IMR-90 (cell line): ENCODE measurements at regions not wholly inside any gene's neighbourhood (a gene's known extent, or its start where the extent isn't known, plus 50 kb on each side); places are given as distances from the start of the nearest gene placed in this dataset.

Experiments
- ATAC-seq: fragments of 200-7000 bp; cut with Tn5 transposase; 2 replicates; pipeline ENCODE4 v1.9.1; 2020; ENCODE audit warnings: low read depth, mild to moderate bottlenecking, moderate library complexity
- BruUV-seq: library from RNA; stranded (reverse); fragments of 400-500 nt; replicated peaks from 2 replicates; lab custom pipeline; 2021; lab: Mats Ljungman, UMichigan
- CTCF ChIA-PET: fragments of 300-600 bp; formaldehyde crosslinking; extraction: SDS; loops from one replicate; lab custom pipeline; 2021; ENCODE audit warnings: antibody characterized with exemption; lab: Yijun Ruan, JAX
- POLR2A ChIA-PET: fragments of 300-600 bp; sonication (Branson Sonifier 250); formaldehyde crosslinking; loops from one replicate; lab custom pipeline; 2022; ENCODE audit warnings: antibody characterized with exemption; ENCODE audit not compliant: unreplicated experiment; lab: Charles Lee
- DNase-seq: peaks from one replicate; pipeline ENCODE4 v3.0.0; 2013
- H2AFZ ChIP-seq: replicated peaks from 2 replicates; pipeline ENCODE3; 2013; ENCODE audit warnings: low read length, mild to moderate bottlenecking; ENCODE audit not compliant: poor library complexity
- H2AK5ac ChIP-seq: 2 replicates; pipeline ENCODE4 v1.6.1; 2013; ENCODE audit warnings: low read depth, low read length, inconsistent platforms
- H2AK9ac ChIP-seq: replicated peaks from 2 replicates; pipeline ENCODE3; 2013; ENCODE audit warnings: mild to moderate bottlenecking, low read depth, low read length, moderate library complexity; ENCODE audit not compliant: poor library complexity
- H2BK120ac ChIP-seq: 2 replicates; pipeline ENCODE4 v1.6.1; 2013; ENCODE audit warnings: low read depth, low read length, inconsistent platforms
- H2BK15ac ChIP-seq: 3 replicates; pipeline ENCODE4 v1.6.1; 2013; ENCODE audit warnings: low read depth, low read length, inconsistent platforms
- H2BK20ac ChIP-seq: 2 replicates; pipeline ENCODE4 v1.6.1; 2013; ENCODE audit warnings: low read depth, mild to moderate bottlenecking, inconsistent platforms, low read length, moderate library complexity
- H2BK5ac ChIP-seq: 2 replicates; pipeline ENCODE4 v1.6.1; 2013; ENCODE audit warnings: mild to moderate bottlenecking, low read depth, low read length, inconsistent platforms; ENCODE audit not compliant: poor library complexity, severe bottlenecking
- H3K14ac ChIP-seq: replicated peaks from 2 replicates; pipeline ENCODE4 v1.6.1; 2013; ENCODE audit warnings: low read depth, low read length, inconsistent platforms
- H3K18ac ChIP-seq: 2 replicates; pipeline ENCODE4 v1.6.1; 2013; ENCODE audit warnings: low read depth, low read length, control low read depth
- H3K23ac ChIP-seq: 2 replicates; pipeline ENCODE4 v1.6.1; 2013; ENCODE audit warnings: low read depth, low read length, inconsistent platforms
- H3K27ac ChIP-seq: 2 replicates; pipeline ENCODE4 v1.5.1; 2013; ENCODE audit warnings: mild to moderate bottlenecking, control low read depth, low read length; ENCODE audit not compliant: insufficient read depth
- H3K27me3 ChIP-seq: 2 replicates; pipeline ENCODE4 v1.6.1; 2013; ENCODE audit warnings: low read length; ENCODE audit not compliant: control insufficient read depth, insufficient read depth
- H3K36me3 ChIP-seq: 2 replicates; pipeline ENCODE4 v1.6.1; 2013; ENCODE audit warnings: low read length, mixed read lengths; ENCODE audit not compliant: control insufficient read depth, insufficient read depth
- H3K4ac ChIP-seq: 2 replicates; pipeline ENCODE4 v1.6.1; 2013; ENCODE audit warnings: low read depth, low read length, inconsistent platforms
- H3K4me1 ChIP-seq: 2 replicates; pipeline ENCODE4 v1.6.1; 2013; ENCODE audit warnings: low read length, mixed read lengths; ENCODE audit not compliant: control insufficient read depth, insufficient read depth
- H3K4me2 ChIP-seq: 2 replicates; pipeline ENCODE4 v1.6.1; 2013; ENCODE audit warnings: low read depth, mild to moderate bottlenecking, control low read depth, low read length, moderate library complexity
- H3K4me3 ChIP-seq: 2 replicates; pipeline ENCODE4 v1.5.1; 2013; ENCODE audit warnings: low read depth, mild to moderate bottlenecking, control low read depth, low read length, moderate library complexity; ENCODE audit not compliant: insufficient read depth
- H3K56ac ChIP-seq: 2 replicates; pipeline ENCODE4 v1.6.1; 2013; ENCODE audit warnings: low read length, inconsistent platforms; ENCODE audit not compliant: insufficient read depth; ENCODE audit errors: extremely low read depth
- H3K79me1 ChIP-seq, 2 experiments: 2 replicates each; pipeline ENCODE4 v1.6.1; 2013; ENCODE audit warnings: low read length in 2 of 2, inconsistent platforms in 1 of 2, low read depth in 1 of 2
- H3K9ac ChIP-seq: 2 replicates; pipeline ENCODE4 v1.6.1; 2013; ENCODE audit warnings: low read depth, low read length, control low read depth
- H3K9me1 ChIP-seq: 2 replicates; pipeline ENCODE4 v1.6.1; 2013; ENCODE audit warnings: low read length, inconsistent platforms; ENCODE audit not compliant: insufficient read depth
- H3K9me3 ChIP-seq: 2 replicates; pipeline ENCODE4 v1.6.1; 2013; ENCODE audit warnings: low read length; ENCODE audit not compliant: control insufficient read depth, insufficient read depth
- H4K20me1 ChIP-seq: 2 replicates; pipeline ENCODE4 v1.6.1; 2013; ENCODE audit warnings: low read length, inconsistent platforms; ENCODE audit not compliant: insufficient read depth
- H4K5ac ChIP-seq: 2 replicates; pipeline ENCODE4 v1.6.1; 2013; ENCODE audit warnings: mild to moderate bottlenecking, low read depth, low read length, control low read depth
- H4K8ac ChIP-seq, 2 experiments: 2 replicates each; pipeline ENCODE4 v1.6.1; 2013; ENCODE audit warnings: low read depth in 2 of 2, low read length in 2 of 2, control low read depth in 1 of 2, inconsistent platforms in 1 of 2
- H4K91ac ChIP-seq: 2 replicates; pipeline ENCODE4 v1.6.1; 2013; ENCODE audit warnings: low read depth, low read length, inconsistent platforms; ENCODE audit not compliant: insufficient read depth
- BHLHE40 ChIP-seq: fragments of 150-350 bp; IDR thresholded peaks from 2 replicates; pipeline ENCODE4 v1.6.1; 2016; ENCODE audit warnings: mild to moderate bottlenecking, low read depth, low read length
- CEBPB ChIP-seq: IDR thresholded peaks from 2 replicates; pipeline ENCODE4 v1.6.1; 2012; ENCODE audit warnings: low read depth, low read length, improper control_type of control experiment
- CHD1 ChIP-seq: IDR thresholded peaks from 2 replicates; pipeline ENCODE4 v1.6.1; 2012; ENCODE audit warnings: low read depth, low read length, improper control_type of control experiment
- ELK1 ChIP-seq: fragments of 150-350 bp; IDR thresholded peaks from 2 replicates; pipeline ENCODE4 v1.6.1; 2016; ENCODE audit warnings: low read depth, mild to moderate bottlenecking, low read length, moderate library complexity, borderline replicate concordance
- FOS ChIP-seq: fragments of 150-350 bp; IDR thresholded peaks from 2 replicates; pipeline ENCODE4 v1.6.1; 2016; ENCODE audit warnings: low read depth, low read length
- MAFK ChIP-seq: IDR thresholded peaks from 2 replicates; pipeline ENCODE4 v1.6.1; 2012; ENCODE audit warnings: low read depth, low read length, improper control_type of control experiment
- MAZ ChIP-seq: IDR thresholded peaks from 2 replicates; pipeline ENCODE4 v1.6.1; 2012; ENCODE audit warnings: low read depth, mild to moderate bottlenecking, low read length, improper control_type of control experiment, moderate library complexity, borderline replicate concordance
- MXI1 ChIP-seq: IDR thresholded peaks from 2 replicates; pipeline ENCODE4 v1.6.1; 2012; ENCODE audit warnings: low read depth, mild to moderate bottlenecking, low read length, moderate library complexity, borderline replicate concordance
- NFE2L2 ChIP-seq: fragments of 150-350 bp; IDR thresholded peaks from 2 replicates; pipeline ENCODE4 v1.6.1; 2016; ENCODE audit warnings: low read depth, mild to moderate bottlenecking, low read length
- POLR2A ChIP-seq: IDR thresholded peaks from 2 replicates; pipeline ENCODE4 v1.6.1; 2012; ENCODE audit warnings: mild to moderate bottlenecking, low read depth, low read length
- RAD21 ChIP-seq: IDR thresholded peaks from 2 replicates; pipeline ENCODE4 v1.6.1; 2012; ENCODE audit warnings: low read length, improper control_type of control experiment
- RCOR1 ChIP-seq: IDR thresholded peaks from 2 replicates; pipeline ENCODE4 v1.6.1; 2012; ENCODE audit warnings: mild to moderate bottlenecking, low read length, improper control_type of control experiment; ENCODE audit not compliant: insufficient replicate concordance
- RFX5 ChIP-seq: IDR thresholded peaks from 2 replicates; pipeline ENCODE4 v1.8.0; 2012; ENCODE audit warnings: low read depth, mild to moderate bottlenecking, low read length, moderate library complexity
- SMC3 ChIP-seq: fragments of 150-350 bp; IDR thresholded peaks from 2 replicates; pipeline ENCODE4 v1.6.1; 2016; ENCODE audit warnings: low read depth, mild to moderate bottlenecking, antibody characterized with exemption, low read length, moderate library complexity
- USF2 ChIP-seq: fragments of 150-350 bp; IDR thresholded peaks from 2 replicates; pipeline ENCODE4 v1.6.1; 2017; ENCODE audit warnings: mild to moderate bottlenecking, antibody characterized with exemption, low read length, low read depth
- whole genome bisulfite sequencing, 2 experiments: methylation state at CpG; one replicate each; pipeline versions ENCODE4 v1.1.5 to v1.1.7; 2013; ENCODE audit warnings: missing lambda C conversion rate in 2 of 2; ENCODE audit not compliant: insufficient read length in 1 of 2; ENCODE audit errors: extremely low coverage in 2 of 2; 5-methylcytosine and 5-hydroxymethylcytosine counted together
- dilution Hi-C: fragments of 300-500 bp; cut with HindIII; formaldehyde crosslinking; loops from one replicate; pipeline ENCODE4 v1.14.3; 2018; ENCODE audit warnings: low sequenced_read_pairs; ENCODE audit not compliant: unreplicated experiment
- in situ Hi-C: fragments of 300-500 bp; cut with MboI; formaldehyde crosslinking; loops from 3 replicates; pipeline ENCODE4 v1.14.3; 2019; ENCODE audit warnings: low sequenced_read_pairs, inconsistent platforms, mixed read lengths
- intact Hi-C: fragments of 100-400 bp; cut with micrococcal nuclease; formaldehyde crosslinking; loops from 2 replicates; pipeline ENCODE4 v1.10.0; 2022
- TF ChIP-seq, protein P1 (sequence below): conservative IDR thresholded peaks from 2 replicates; pipeline ENCODE4 v1.5.1; 2012; ENCODE audit warnings: mild to moderate bottlenecking, low read depth, low read length, improper control_type of control experiment

GRCh38 chr18:30696201-30696600 is 346.3 kb downstream of the DSC3 start:
- Histone ChIP-seq H3K9me1 (no peaks in the 10 kb centered on the region), H3K14ac (no peak overlapping the region), H2AFZ (peak overlapping the region; percentile 29), H3K9ac (no peak overlapping the region), H4K8ac (no peak overlapping the region), H4K5ac (no peak overlapping the region), H3K4ac (no peak overlapping the region), H4K91ac (no peak overlapping the region), H2BK5ac (no peak overlapping the region), H2BK15ac (no peak overlapping the region), H3K4me2 (no peak overlapping the region), H3K23ac (no peak overlapping the region), H2AK9ac (no peak overlapping the region), H3K79me1 (no peaks in the 10 kb centered on the region), H3K9me3 (peaks cover 16% of the 10 kb centered on the region), H3K18ac (no peak overlapping the region), H3K4me3 (no peak overlapping the region), H2BK20ac (no peak overlapping the region), H2BK120ac (no peak overlapping the region), H3K56ac (no peak overlapping the region), H3K27ac (no peak overlapping the region), H3K27me3 (no peaks in the 10 kb centered on the region), H2AK5ac (no peak overlapping the region), H4K20me1 (no peaks in the 10 kb centered on the region), H3K36me3 (no peaks in the 10 kb centered on the region), H3K4me1 (no peaks in the 10 kb centered on the region)
- dilution Hi-C loops (no loop called here), in situ Hi-C loops (no loop called here), intact Hi-C loops (no loop called here)
- TF ChIP-seq NFE2L2: no peak
- TF ChIP-seq SMC3: no peak
- TF ChIP-seq ELK1: no peak
- TF ChIP-seq MAFK: no peak
- no peak for TF ChIP-seq CHD1
- TF ChIP-seq MXI1: no peak
- TF ChIP-seq BHLHE40: no peak
- no peak for TF ChIP-seq RCOR1
- TF ChIP-seq RAD21: no peak
- TF ChIP-seq, protein P1, sequence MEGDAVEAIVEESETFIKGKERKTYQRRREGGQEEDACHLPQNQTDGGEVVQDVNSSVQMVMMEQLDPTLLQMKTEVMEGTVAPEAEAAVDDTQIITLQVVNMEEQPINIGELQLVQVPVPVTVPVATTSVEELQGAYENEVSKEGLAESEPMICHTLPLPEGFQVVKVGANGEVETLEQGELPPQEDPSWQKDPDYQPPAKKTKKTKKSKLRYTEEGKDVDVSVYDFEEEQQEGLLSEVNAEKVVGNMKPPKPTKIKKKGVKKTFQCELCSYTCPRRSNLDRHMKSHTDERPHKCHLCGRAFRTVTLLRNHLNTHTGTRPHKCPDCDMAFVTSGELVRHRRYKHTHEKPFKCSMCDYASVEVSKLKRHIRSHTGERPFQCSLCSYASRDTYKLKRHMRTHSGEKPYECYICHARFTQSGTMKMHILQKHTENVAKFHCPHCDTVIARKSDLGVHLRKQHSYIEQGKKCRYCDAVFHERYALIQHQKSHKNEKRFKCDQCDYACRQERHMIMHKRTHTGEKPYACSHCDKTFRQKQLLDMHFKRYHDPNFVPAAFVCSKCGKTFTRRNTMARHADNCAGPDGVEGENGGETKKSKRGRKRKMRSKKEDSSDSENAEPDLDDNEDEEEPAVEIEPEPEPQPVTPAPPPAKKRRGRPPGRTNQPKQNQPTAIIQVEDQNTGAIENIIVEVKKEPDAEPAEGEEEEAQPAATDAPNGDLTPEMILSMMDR: no peak
- TF ChIP-seq RFX5: no peak
- TF ChIP-seq CEBPB: no peak
- TF ChIP-seq USF2: no peak
- TF ChIP-seq MAZ: no peak
- TF ChIP-seq POLR2A: no peak
- TF ChIP-seq FOS: no peak
- no CpG with 5 or more reads among the region's 5 CpGs for WGBS, 2 experiments
- DNase-seq (no peak), ATAC-seq (no peak)
- ChIA-PET POLR2A (no interaction called here), CTCF (no interaction called here)
- BruUV-seq: no TSS peak
